ENCODE measurements at regions not wholly inside any gene's neighbourhood (a gene's known extent, or its start where the extent isn't known, plus 50 kb on each side); places are given as distances from the start of the nearest gene placed in this dataset.

DNA sequence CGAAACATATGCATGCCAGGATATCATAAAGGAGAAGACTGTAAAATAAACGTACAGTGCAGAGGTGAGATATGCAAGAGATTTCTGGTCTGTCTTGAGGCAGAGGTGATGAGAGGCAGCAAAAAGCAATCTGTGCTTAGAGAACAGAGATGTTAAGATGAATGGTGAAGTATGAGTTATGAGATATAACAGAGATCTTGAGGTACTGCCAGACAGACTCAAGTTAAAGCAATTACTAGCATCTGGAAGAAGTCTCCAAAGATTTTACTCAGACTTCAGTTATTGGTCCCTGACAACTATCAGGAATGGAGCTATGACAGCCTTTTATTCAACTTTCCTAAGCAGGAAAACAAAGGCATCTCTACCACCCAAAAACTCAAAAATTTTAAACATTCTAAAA, 122.8 kb upstream of the DST start:
- no peak for DNase-seq

GRCh38 chr6:56764081-56764566, 121.4 kb upstream of the DST start:
- no peak for DNase-seq

DNA sequence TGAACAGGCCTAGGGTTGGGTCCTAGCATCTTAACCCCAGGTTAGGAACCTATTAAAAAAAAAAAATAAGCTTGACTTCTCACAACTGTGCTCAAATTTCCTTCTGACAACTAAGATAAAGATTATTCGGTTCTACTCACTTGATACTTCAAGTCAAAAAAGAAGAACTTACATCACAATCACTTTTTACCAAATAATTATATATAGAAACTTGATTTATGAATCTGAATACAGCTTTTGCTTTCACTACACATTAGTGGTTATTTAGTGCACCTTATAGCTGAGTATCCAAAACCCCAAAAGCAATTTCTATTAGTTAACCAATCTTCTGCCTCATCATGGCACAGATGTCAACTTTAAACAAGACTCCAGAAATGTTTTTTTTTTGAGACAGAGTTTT, 119.0 kb upstream of the DST start:
- DNase-seq, result no peak

DNA sequence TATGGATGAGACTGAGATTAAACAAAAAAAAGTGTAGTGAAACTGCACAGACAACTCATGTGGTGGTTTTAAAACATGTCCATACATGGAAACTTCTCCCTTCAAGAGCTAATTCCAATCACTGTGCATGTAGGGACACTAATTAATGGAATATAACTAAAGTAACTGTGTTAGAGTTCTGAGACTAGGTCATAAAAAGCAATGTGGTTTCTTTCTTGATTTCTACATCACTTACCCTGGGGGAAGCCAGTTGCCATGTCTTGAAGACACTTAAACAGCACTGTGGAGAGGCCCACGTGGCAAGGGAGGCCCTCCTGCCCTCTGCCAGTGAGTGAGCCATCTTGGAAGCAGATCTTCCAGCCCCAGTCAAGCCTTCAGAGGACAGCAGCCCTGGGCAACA, 118.2 kb upstream of the DST start:
- no peak for DNase-seq

GRCh38 chr6:56759521-56759920, 116.8 kb upstream of the DST start:
- DNase-seq, result peak; percentile 25

GRCh38 chr6:56758553-56758952, 115.9 kb upstream of the DST start:
- DNase-seq, result no peak

DNA sequence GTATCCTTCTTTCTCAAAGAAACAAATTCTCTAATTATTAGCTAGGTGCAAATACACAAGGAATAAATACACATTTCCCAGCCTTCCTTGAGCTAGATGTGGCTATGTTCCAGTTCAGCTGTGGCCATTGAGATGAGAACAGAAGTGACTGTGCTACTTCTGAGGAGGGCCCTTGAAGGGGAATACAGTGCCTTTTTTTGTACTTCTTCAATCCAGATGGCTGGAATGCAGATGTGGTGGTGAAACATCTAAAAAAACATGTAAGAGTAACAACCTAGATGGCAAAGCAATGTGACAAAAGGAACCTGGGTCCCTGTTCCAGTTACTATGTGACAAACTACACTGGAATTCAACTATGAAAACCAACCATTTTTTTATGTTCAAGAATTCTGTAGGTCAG, 115.4 kb upstream of the DST start:
- DNase-seq, result no peak

- DNase-seq, result no peak
Measured at GRCh38 chr6:56757588-56757984, 114.9 kb upstream of the DST start.

DNA sequence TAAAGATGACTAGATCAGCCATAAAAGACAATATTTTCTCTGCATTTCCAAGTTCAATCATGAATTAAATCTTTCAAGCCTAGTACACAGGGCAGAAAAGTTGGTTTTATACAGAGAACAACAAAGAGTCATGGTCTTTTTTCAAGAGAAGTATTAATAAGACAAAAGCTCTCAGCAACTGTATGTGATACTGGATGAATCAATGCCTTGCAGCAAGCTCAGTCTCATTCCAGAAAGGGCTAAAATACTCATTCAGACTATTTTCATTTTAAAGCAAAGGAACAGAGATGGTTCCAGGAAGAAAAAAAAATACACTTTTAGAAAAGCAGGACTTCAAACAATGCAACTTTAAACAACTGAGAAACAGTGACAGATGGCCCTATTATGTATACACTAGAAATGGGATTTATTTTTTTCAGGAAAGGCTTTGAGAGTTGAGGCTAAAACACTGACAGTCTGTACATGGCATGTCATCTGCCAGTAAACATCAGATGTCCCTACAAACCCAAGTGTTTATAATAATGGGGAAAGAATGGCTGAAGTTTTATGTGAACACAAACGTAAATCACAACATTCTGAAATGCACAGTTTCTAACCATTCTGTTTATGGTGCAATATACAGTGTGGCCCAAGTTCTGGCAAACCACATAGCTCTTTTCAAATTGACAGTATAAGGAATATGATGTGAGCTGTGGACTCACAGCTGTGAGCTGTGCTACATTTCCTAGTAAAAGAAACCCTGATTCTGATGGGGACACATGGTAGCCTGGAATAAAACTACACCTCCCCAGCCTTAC, 114.3 kb upstream of the DST start:
- no peak for DNase-seq

GRCh38 chr6:56756219-56756789, 113.6 kb upstream of the DST start:
- no peak for DNase-seq

- DNase-seq, result no peak
Measured at GRCh38 chr6:56755040-56755439, 112.4 kb upstream of the DST start.

- DNase-seq, result no peak
Measured at GRCh38 chr6:56753811-56754210, 111.1 kb upstream of the DST start.

DNA sequence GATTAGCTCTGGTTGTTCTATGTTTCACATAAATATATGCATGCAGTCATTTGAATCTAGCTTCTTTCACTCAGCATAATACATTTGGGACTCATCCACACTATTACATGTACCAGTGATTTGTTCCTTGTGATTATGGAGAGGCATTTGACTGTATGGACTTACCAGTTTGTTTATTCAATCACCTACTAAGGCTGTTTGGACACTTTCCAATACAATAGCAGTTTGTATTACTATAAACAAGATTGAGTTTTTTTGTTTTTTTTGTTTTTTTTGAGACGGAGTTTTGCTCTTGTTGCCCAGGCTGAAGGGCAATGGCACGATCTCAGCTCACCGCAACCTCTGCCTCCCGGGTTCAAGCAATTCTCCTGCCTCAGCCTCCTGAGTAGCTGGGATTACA, 109.8 kb upstream of the DST start:
- no peak for DNase-seq

GRCh38 chr6:56752009-56752408, 109.3 kb upstream of the DST start:
- DNase-seq, result no peak

DNA sequence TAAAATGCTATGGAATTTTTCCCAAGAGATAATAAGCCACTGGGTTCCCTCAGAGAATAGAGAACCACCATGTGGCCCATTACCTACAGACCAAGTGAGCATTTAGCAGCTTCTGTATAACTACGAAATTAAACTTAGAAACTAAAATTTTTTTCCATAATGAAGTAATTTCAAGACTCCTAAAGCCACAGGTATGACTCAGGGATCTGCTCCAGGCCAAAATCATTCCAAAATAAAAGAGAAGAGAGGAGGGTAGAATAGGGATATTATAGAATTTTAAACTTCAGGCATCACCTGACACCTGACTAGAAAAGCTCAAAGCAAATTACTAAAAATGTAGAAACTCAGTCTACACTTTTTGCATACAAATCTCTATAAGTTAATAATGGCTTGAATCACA, 108.9 kb upstream of the DST start:
- DNase-seq, result no peak

- DNase-seq, result no peak
Measured at GRCh38 chr6:56750686-56751085, 108.0 kb upstream of the DST start.

GRCh38 chr6:56749632-56750151, 107.0 kb upstream of the DST start:
- DNase-seq, result no peak

GRCh38 chr6:56746767-56747504, 104.2 kb upstream of the DST start:
- no peak for DNase-seq

- DNase-seq, result no peak
Measured at GRCh38 chr6:56745971-56746370, 103.3 kb upstream of the DST start.

GRCh38 chr6:56745081-56745480, 102.4 kb upstream of the DST start:
- DNase-seq, result no peak

DNA sequence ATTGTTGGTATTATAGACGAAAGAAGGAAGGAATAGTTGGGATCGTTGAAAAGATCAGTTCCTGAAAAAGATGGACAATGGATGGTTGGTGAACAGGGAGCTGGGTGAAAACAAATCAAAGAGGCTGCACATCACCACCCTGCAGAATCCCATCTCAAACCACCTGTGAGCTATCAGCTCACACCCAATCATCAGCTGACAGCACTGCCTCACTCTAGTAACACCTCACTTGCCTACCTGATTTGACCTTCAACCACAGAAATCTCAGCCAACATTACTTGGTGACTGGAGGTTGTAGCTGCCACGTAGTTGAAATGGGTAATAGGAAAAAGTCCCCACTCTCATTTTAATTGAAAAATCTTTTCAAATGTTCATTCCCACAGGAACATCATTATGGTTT, 101.8 kb upstream of the DST start:
- DNase-seq, result no peak

DNA sequence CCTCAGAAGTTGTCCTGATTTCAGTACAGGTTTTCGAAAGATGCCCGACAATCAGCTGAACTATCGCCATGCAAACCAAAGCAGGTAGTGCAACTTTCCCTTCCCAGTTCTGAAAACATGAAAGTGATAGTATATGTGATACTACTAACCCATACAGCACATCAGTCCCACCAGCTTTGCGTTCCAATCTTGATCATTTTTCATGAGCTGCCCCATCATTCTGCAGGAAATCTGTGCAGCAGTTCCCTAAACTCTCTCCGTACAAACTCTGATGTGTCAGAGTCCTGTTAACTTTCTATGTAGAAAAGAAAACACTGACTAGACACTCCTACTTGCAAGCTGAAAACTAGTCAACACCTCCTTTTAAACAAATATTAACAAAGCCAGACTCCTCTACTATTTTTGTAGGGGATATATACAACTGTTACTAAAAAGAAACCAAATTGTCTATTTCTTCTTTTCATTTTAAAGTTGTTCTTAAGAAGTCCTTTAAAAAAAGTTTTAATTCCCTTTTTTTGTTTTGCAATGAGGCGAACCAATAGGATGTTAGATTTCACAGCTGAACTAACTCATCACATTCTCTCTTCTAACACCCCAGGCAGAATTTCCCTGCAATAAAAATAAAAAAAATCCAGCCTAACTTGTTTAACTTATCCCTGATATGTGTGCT, 99.6 kb upstream of the DST start:
- DNase-seq, result no peak

GRCh38 chr6:56741472-56741871, 98.8 kb upstream of the DST start:
- DNase-seq, result no peak
